ENCODE measurements at regions not wholly inside any gene's neighbourhood (a gene's known extent, or its start where the extent isn't known, plus 50 kb on each side); places are given as distances from the start of the nearest gene placed in this dataset.

DNA sequence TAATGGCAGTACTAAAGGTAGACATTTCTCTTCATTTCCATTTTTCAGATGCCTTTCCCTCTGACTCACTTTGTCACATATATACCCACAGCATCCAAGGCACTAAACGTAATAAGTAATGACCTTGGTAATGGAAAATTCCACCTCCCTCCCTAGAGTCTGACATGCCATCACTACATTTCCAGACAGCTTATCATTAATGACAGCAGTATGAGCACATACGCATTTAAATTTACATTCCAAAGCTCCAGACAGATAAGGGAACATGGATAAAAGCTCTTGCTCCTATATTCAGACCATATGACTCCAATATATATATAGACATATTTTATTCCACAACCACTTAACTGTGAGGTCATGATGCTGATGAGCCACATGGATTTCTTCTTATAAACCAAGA lies 191.7 kb upstream of the GORAB start:
- TF ChIP-seq ZNF324 (CRISPR knock-in tag; IDR thresholded peaks at IDR 0.05) (no peak), POLR2A (conservative IDR thresholded peaks at IDR 0.05) (no peak), NRF1 (conservative IDR thresholded peaks at IDR 0.05 in 1 of 2, IDR thresholded peaks at IDR 0.05 in 1 of 2) (no peak), CHD4 (IDR thresholded peaks at IDR 0.05; ENCODE audit: insufficient read depth, insufficient replicate concordance, low read depth, low read length, poor library complexity, severe bottlenecking) (no peak), EZH2 (IDR thresholded peaks at IDR 0.05; ENCODE audit: borderline replicate concordance, low read depth, low read length) (no peak)
- TF ChIP-seq, protein P1, sequence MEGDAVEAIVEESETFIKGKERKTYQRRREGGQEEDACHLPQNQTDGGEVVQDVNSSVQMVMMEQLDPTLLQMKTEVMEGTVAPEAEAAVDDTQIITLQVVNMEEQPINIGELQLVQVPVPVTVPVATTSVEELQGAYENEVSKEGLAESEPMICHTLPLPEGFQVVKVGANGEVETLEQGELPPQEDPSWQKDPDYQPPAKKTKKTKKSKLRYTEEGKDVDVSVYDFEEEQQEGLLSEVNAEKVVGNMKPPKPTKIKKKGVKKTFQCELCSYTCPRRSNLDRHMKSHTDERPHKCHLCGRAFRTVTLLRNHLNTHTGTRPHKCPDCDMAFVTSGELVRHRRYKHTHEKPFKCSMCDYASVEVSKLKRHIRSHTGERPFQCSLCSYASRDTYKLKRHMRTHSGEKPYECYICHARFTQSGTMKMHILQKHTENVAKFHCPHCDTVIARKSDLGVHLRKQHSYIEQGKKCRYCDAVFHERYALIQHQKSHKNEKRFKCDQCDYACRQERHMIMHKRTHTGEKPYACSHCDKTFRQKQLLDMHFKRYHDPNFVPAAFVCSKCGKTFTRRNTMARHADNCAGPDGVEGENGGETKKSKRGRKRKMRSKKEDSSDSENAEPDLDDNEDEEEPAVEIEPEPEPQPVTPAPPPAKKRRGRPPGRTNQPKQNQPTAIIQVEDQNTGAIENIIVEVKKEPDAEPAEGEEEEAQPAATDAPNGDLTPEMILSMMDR (IDR thresholded peaks at IDR 0.05 in 2 of 3, conservative IDR thresholded peaks at IDR 0.05 in 1 of 3; ENCODE audit: insufficient read depth in 2 of 3, low read depth in 1 of 3, low read length in 3 of 3), result no peak
